Esophagus muscularis mucosa (tissue), 3 donors: ENCODE measurements at regions not wholly inside any gene's neighbourhood (a gene's known extent, or its start where the extent isn't known, plus 50 kb on each side); places are given as distances from the start of the nearest gene placed in this dataset.

Source experiments
- EP300 ChIP-seq: sonication (generic); formaldehyde crosslinking; IDR thresholded peaks from one replicate; pipeline ENCODE4 v1.6.1; 2017; ENCODE audit warnings: antibody characterized with exemption
- POLR2AphosphoS5 ChIP-seq, 2 donors: sonication (generic); formaldehyde crosslinking; IDR thresholded peaks; one replicate each; pipeline ENCODE4 v1.6.1; 2017; ENCODE audit warnings: antibody characterized with exemption in 2 of 2

- TF ChIP-seq EP300 (no peak), POLR2AphosphoS5 (IDR thresholded peaks at IDR 0.05) (no peak)
Observed at GRCh38 chr12:22802883-22803630, 178.1 kb downstream of the ETNK1 start.
